ENCODE measurements at regions not wholly inside any gene's neighbourhood (a gene's known extent, or its start where the extent isn't known, plus 50 kb on each side); places are given as distances from the start of the nearest gene placed in this dataset.

DNA sequence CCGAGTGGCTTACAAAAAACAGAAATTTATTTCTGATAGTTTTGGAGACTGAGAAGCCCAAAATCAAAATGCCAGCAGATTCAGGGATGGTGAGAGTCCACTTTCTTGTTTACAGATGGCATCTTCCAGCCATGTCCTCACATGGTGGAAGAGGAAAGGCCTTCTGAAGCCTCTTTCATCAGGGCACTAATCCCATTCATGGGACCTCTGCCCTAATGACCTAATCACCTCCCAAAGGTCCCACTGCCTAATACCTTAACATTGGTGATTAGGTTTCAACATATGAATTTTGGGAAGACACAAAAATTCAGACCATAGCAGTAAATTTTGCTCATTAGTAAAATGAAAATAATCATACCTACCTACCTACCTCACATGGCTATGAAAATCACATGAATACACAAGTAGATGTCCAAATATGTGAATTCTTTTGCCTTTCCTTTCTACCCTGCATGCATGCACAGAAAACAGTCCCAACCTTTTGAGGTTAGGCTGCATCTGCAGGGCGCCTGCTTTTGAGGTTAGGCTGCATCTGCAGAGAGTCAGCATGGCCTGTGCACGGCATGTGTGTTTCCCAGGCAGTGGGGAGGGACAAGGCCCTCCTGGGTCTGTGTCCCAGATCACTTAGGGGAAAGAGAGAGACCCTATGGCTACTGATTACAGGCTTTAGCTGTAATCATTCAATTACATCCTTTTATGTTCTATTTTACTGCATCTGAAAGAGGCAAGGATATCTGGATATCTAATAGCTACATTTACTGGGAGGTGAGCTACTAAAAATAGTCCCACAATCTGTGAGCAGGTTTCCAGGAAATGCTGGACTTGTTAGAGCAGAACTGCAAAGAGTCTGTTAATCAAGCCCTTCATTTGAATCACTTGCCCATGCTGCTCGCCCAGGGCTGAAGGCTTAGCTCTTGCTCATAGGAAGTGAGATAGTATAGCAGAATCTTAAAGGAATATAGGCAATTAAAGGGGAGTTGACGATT lies 497.7 kb upstream of the MARCKS start:
- Histone ChIP-seq H3K4me1 (peaks cover 0 to 8% (median 3%) of the 10 kb centered on the region in 10 experiments; a peak in 3 of 20 replicates), H3K36me3 (no peaks in the 10 kb centered on the region), H3K4me3 (no peak overlapping the region), H3K27ac (no peak overlapping the region), H4K20me1 (no peaks in the 10 kb centered on the region), H3K9me3 (replicated peaks in 1 of 11) (no peaks in the 10 kb centered on the region), H3K27me3 (no peaks in the 10 kb centered on the region; a peak in 1 of 22 replicates), H3K9ac (no peak overlapping the region), H3K4me2 (0 out of 22 replicates have a peak overlapping the region, but pooled peaks of 3 of the 11 experiments have one; percentile 7 to 20 (median 15))
- no peak for TF ChIP-seq Cebpa-rat (IDR thresholded peaks at IDR 0.05)

DNA sequence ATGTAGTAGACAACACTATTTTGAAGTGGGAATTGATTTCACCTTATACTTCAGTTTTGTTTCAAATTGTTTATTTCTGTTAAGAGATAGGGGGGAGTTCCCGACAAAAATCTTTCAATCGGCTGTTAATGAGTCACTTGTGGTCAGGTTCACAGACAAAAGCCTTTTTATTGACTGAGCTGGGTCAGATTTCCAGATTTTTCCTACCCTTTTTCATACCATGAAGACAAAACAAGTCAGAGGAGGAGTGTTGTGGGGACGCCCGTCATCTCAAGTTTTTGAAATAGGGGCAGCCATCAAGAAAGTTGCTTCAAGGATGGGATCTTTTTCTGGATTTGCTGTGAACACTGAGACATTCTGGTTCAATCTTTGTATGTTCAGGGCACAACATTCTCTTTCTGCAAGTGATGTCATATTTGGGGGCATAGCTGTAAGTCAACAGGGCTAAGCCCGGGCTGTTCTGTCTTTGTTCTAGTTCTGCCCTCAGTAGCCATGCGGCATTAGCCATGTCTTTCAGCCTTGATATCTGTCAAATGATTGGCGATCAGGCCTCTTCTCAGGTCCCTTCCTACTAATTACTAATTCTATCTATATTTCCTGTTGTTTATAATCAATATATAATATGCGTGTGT lies 496.0 kb upstream of the MARCKS start:
- H4K20me1 ChIP-seq = no peaks in the 10 kb centered on the region
- no peak for TF ChIP-seq Cebpa-rat (IDR thresholded peaks at IDR 0.05)
- no peaks in the 10 kb centered on the region for H3K36me3 ChIP-seq
- H3K4me3 ChIP-seq = no peak overlapping the region
- no peak overlapping the region for H3K4me2 ChIP-seq
- no peak overlapping the region for H3K9ac ChIP-seq
- peaks cover 0 to 8% (median 3%) of the 10 kb centered on the region in 10 experiments; a peak in 3 of 20 replicates for H3K4me1 ChIP-seq
- H3K9me3 ChIP-seq (replicated peaks in 1 of 11) = no peaks in the 10 kb centered on the region
- H3K27ac ChIP-seq = no peak overlapping the region
- H3K27me3 ChIP-seq = no peaks in the 10 kb centered on the region; a peak in 1 of 22 replicates

DNA sequence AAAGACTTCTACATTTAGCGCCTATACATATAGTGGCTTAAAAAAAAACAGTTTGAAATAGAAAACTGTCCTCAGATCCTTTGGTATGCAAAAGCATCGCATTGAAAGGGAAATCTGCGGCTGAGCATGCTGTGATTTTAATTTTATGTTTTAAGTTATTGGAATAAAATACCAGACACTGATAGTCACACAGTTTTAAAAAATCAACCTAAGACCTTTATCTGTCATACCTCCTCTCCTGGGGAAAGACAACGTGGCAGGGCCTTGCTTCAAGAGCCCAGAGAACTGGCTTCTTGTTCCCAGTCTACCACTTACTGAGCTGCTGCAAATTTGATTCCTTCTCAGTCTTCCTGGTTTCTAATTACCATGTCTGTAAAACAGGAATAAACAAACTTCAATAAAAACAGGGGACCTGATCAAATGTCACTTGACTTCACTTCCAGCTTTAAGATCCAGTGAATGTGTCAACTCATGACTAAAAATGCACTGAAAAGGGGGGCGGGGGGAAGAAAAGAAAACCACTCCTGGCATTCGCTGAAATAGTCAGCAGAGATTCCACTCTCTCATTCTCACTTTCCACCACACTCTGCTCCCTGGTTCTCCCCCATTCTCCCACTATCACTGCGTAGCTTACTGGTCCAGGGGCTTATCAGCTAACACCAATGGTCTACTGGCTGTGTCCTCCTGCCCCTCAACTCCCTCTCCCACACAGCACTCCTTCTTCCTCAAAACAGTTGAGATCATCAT lies 494.7 kb upstream of the MARCKS start:
- no peak overlapping the region for H3K4me3 ChIP-seq
- H4K20me1 ChIP-seq = no peaks in the 10 kb centered on the region
- H3K27me3 ChIP-seq = no peaks in the 10 kb centered on the region
- H3K4me1 ChIP-seq = peaks cover 0 to 8% (median 3%) of the 10 kb centered on the region in 10 experiments; a peak in 3 of 20 replicates
- H3K4me2 ChIP-seq = no peak overlapping the region
- no peak overlapping the region for H3K9ac ChIP-seq
- no peak overlapping the region for H3K27ac ChIP-seq
- TF ChIP-seq Cebpa-rat (IDR thresholded peaks at IDR 0.05) = no peak
- H3K36me3 ChIP-seq = no peaks in the 10 kb centered on the region
- H3K9me3 ChIP-seq (replicated peaks in 1 of 11) = no peaks in the 10 kb centered on the region

DNA sequence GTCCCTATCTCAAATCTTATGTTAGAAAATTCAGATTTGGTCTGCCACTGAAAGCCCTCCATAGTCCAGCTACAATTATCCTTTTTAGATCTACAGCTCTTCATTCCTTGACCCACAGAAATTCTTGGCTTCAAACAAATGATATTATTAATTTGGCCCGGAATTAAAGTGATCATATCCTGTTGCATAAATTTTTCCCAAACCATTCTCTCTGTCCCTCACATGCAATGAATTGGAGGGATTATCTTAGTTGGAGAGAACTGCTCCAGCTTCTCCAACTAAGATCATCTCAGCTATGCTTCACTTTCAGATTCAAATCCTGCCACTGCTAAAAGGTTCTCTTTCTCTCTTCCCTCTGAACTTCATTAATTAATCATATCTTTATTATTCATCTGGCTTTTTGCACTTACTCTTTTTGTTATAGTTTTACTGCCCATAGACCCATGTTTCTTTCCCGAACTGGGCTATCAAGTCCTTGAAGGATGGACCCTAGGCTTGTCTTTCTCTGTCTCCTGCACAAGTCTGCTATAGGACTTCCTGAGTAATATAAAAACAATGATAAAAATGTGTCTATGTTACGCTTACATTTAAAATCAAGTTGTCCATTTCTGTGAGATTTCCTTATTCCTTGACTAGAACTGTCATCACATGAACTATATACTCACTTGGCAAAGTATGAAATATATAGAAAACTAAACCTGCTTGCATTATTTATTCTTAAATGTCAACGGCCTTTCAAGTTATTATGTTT lies 493.9 kb upstream of the MARCKS start:
- H3K4me2 ChIP-seq = no peak overlapping the region
- no peak overlapping the region for H3K9ac ChIP-seq
- no peaks in the 10 kb centered on the region for H3K36me3 ChIP-seq
- H3K4me1 ChIP-seq = peaks cover 0 to 8% (median 3%) of the 10 kb centered on the region in 10 experiments; a peak in 3 of 20 replicates
- H3K9me3 ChIP-seq (replicated peaks in 1 of 11) = no peaks in the 10 kb centered on the region
- no peaks in the 10 kb centered on the region for H3K27me3 ChIP-seq
- H3K27ac ChIP-seq = no peak overlapping the region
- TF ChIP-seq Cebpa-rat (IDR thresholded peaks at IDR 0.05) = no peak
- no peaks in the 10 kb centered on the region for H4K20me1 ChIP-seq
- H3K4me3 ChIP-seq = no peak overlapping the region

DNA sequence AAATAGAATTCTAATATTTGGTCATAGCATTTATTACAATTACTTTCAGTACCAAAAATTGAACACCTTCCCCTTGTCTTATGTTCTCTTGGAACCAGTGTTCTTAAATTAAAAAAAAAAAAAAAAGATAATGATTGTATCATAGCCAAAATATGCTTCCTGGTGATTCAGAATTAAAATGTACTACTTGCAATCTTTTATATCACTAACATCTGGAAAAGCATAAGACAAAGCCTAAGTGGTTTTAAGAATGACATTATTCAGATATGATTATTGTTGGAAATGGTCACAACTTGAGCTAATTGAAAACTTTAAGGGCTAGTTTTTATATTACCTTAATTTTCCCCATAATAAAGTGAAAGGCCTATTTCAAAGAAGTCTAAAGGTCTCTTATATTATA lies 493.3 kb upstream of the MARCKS start:
- Histone ChIP-seq H3K4me2 (no peak overlapping the region), H3K27me3 (no peaks in the 10 kb centered on the region), H4K20me1 (no peaks in the 10 kb centered on the region), H3K36me3 (no peaks in the 10 kb centered on the region), H3K9me3 (replicated peaks in 1 of 11) (no peaks in the 10 kb centered on the region), H3K9ac (no peak overlapping the region), H3K27ac (no peak overlapping the region), H3K4me3 (no peak overlapping the region), H3K4me1 (peaks cover 0 to 8% (median 3%) of the 10 kb centered on the region in 10 experiments; a peak in 3 of 20 replicates)
- no peak for TF ChIP-seq Cebpa-rat (IDR thresholded peaks at IDR 0.05)

DNA sequence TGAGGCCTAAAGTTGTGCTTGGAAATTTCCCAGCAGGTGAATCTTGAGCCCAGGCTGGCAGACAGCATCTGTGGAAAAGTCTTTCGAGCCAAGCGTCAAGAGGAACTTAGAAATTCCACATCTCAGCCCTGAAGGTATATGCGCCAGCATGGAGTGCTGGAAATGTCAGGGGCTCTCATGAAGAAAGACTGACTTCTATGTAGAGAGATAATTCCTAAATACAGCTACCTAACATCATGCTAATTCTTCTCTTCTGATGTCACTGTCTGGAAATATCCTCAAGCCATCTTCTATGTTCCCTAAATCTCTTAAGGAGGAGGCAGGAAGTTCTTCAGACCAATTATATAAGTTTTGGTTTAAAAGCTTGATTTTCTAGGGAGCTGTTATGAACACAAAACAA lies 492.4 kb upstream of the MARCKS start:
- Histone ChIP-seq H3K4me2 (no peak overlapping the region), H3K27ac (no peak overlapping the region), H3K9me3 (replicated peaks in 1 of 11) (no peaks in the 10 kb centered on the region)

DNA sequence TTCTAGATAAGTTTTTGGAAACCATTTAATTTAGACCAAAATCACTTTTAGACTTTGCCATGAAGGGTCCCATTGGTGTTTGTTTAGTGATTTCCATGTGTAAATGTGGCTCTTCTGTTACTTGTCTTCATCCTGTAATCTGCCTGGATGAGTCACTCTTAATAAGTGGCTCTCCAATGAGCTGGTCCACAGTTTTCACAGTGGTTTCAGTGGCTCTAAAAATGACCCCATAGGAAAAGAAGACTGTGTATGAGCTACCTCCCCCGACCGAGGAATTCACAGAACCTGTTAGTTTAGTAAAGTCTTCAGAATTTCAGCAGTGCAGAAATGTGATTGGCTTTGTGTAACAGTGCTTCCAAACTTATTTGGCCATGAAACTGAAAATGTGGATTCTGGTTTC lies 492.0 kb upstream of the MARCKS start:
- no peak for TF ChIP-seq Cebpa-rat (IDR thresholded peaks at IDR 0.05)
- no peak overlapping the region for H3K27ac ChIP-seq
- H3K27me3 ChIP-seq = no peaks in the 10 kb centered on the region
- no peaks in the 10 kb centered on the region for H3K9me3 ChIP-seq (replicated peaks in 1 of 11)
- no peaks in the 10 kb centered on the region for H3K36me3 ChIP-seq
- no peak overlapping the region for H3K4me3 ChIP-seq
- H3K4me1 ChIP-seq = peaks cover 0 to 5% (median 0%) of the 10 kb centered on the region in 10 experiments; a peak in 1 of 20 replicates
- H4K20me1 ChIP-seq = no peaks in the 10 kb centered on the region
- H3K4me2 ChIP-seq = no peak overlapping the region
- no peak overlapping the region for H3K9ac ChIP-seq

More for the DNA sequence above, 492.4 kb upstream of the MARCKS start:
- Histone ChIP-seq H3K9ac (no peak overlapping the region), H3K4me3 (no peak overlapping the region), H3K27me3 (no peaks in the 10 kb centered on the region), H3K4me1 (peaks cover 0 to 5% (median under 1%) of the 10 kb centered on the region in 10 experiments; a peak in 3 of 20 replicates), H4K20me1 (no peaks in the 10 kb centered on the region), H3K36me3 (no peaks in the 10 kb centered on the region)
- no peak for TF ChIP-seq Cebpa-rat (IDR thresholded peaks at IDR 0.05)

DNA sequence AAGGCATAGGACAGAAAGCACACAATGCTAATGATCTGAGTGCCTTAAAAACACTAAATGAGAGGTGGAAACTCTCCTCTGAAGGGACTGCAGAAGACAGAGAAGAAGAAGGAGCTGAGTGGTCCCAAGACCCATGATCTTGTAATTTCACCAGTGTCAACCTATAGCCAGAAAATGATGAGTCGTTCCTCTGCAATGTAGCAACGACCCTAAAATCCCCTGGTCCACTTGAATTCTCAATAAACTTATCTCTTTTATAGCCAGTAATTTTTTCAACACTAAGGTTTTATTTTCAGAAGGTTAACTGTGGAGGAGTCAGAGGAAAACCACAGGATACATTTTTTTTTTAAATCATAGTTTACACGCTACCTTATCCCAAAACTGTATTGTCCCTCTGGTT lies 490.6 kb upstream of the MARCKS start:
- TF ChIP-seq Cebpa-rat (IDR thresholded peaks at IDR 0.05) = no peak
- Histone ChIP-seq H3K36me3 (no peaks in the 10 kb centered on the region), H3K27me3 (no peaks in the 10 kb centered on the region), H4K20me1 (no peaks in the 10 kb centered on the region), H3K4me3 (no peak overlapping the region), H3K9ac (no peak overlapping the region), H3K4me2 (no peak overlapping the region), H3K27ac (no peak overlapping the region), H3K4me1 (0 out of 20 replicates have a peak, but pooled peaks cover 0 to 5% (median 0%) of the 10 kb centered on the region in 10 experiments), H3K9me3 (replicated peaks in 1 of 11) (no peaks in the 10 kb centered on the region)

All from BLaER1 treated with 17β-estradiol and CSF1 and Interleukin-3, amounts not matched to agents 10 nM and 100 nM (cell line).